Pons (tissue), 1 donor: ENCODE measurements at regions not wholly inside any gene's neighbourhood (a gene's known extent, or its start where the extent isn't known, plus 50 kb on each side); places are given as distances from the start of the nearest gene placed in this dataset.
"Not testable (repeated sequence)": the region's sequence is repeated elsewhere in the genome, so short reads cannot be mapped to it uniquely, and the experiment has no call there.

Source experiments
- DNase-seq: peaks from one replicate; pipeline ENCODE4 v3.0.0-alpha.2; 2016; ENCODE audit warnings: low spot score

GRCh38 chrX:13476384-13476783, 93.0 kb upstream of the EGFL6 start:
- DNase-seq = no peak

GRCh38 chrX:13474164-13474516, 95.3 kb upstream of the EGFL6 start:
- DNase-seq = no peak

GRCh38 chrX:13473442-13474163, 95.8 kb upstream of the EGFL6 start:
- DNase-seq = peak; percentile 24

GRCh38 chrX:13472975-13473374, 96.4 kb upstream of the EGFL6 start:
- no peak for DNase-seq

GRCh38 chrX:13471269-13471668, 98.1 kb upstream of the EGFL6 start:
- no peak for DNase-seq

- DNase-seq = no peak
These were observed 98.8 kb upstream of the EGFL6 start for GRCh38 chrX:13470685-13470977.

GRCh38 chrX:13469963-13470684, 99.3 kb upstream of the EGFL6 start:
- no peak for DNase-seq

GRCh38 chrX:13468096-13468495, 101.3 kb upstream of the EGFL6 start:
- DNase-seq = no peak

- DNase-seq = no peak
These were observed 102.2 kb upstream of the EGFL6 start for GRCh38 chrX:13467243-13467642.

- DNase-seq = no peak
These were observed 104.7 kb upstream of the EGFL6 start for GRCh38 chrX:13464599-13465275.

GRCh38 chrX:13463608-13464007, 105.8 kb upstream of the EGFL6 start:
- DNase-seq = no peak

- DNase-seq = no peak
These were observed 117.1 kb upstream of the EGFL6 start for GRCh38 chrX:13452283-13452682.

GRCh38 chrX:13449441-13449840, 120.0 kb upstream of the EGFL6 start:
- no peak for DNase-seq

- DNase-seq = no peak
These were observed 120.5 kb upstream of the EGFL6 start for GRCh38 chrX:13448941-13449340.

- DNase-seq = not testable (repeated sequence)
These were observed 121.8 kb upstream of the ATXN3L start for GRCh38 chrX:13441608-13442007.

- no peak for DNase-seq
These were observed 120.3 kb upstream of the ATXN3L start for GRCh38 chrX:13440176-13440575.

- no peak for DNase-seq
These were observed 113.4 kb upstream of the ATXN3L start for GRCh38 chrX:13433298-13433605.

- peak; percentile 20 for DNase-seq
These were observed 112.8 kb upstream of the ATXN3L start for GRCh38 chrX:13432414-13433297.

- DNase-seq = no peak
These were observed 110.4 kb upstream of the ATXN3L start for GRCh38 chrX:13430136-13430827.

GRCh38 chrX:13428053-13428786, 108.4 kb upstream of the ATXN3L start:
- no peak for DNase-seq

GRCh38 chrX:13427441-13428052, 107.7 kb upstream of the ATXN3L start:
- no peak for DNase-seq
